K562 (cell line): ENCODE measurements at regions not wholly inside any gene's neighbourhood (a gene's known extent, or its start where the extent isn't known, plus 50 kb on each side); places are given as distances from the start of the nearest gene placed in this dataset.
A peak's percentile ranks its signal among the peaks of the same experiment; 100 is the strongest.

Source experiments
- CEBPB ChIP-seq: fragments of 450-650 bp; IDR thresholded peaks from 2 replicates; pipeline ENCODE4 v1.6.1; 2016; ENCODE audit warnings: missing genetic modification characterization, missing compliant biosample characterization
- NR4A1 ChIP-seq, 2 experiments: fragments of 250-450 bp in 1 of 2; fragments of 450-650 bp in 1 of 2; sonication (Bioruptor Pico) in 1 of 2; IDR thresholded peaks; 2 replicates each; pipeline versions ENCODE4 v1.4.0 to v1.6.1; 2016 to 2020; ENCODE audit warnings: mild to moderate bottlenecking in 2 of 2, missing compliant biosample characterization in 1 of 2, missing genetic modification characterization in 1 of 2, moderate library complexity in 1 of 2
- SIN3B ChIP-seq: fragments of 450-650 bp; IDR thresholded peaks from 2 replicates; pipeline ENCODE4 v1.6.1; 2017; ENCODE audit warnings: low read depth, mild to moderate bottlenecking, moderate library complexity
- TCF7L2 ChIP-seq: fragments of 150-350 bp; IDR thresholded peaks from 2 replicates; pipeline ENCODE4 v1.6.1; 2016; ENCODE audit warnings: low read depth, mild to moderate bottlenecking, low read length, moderate library complexity
- TCFL5 ChIP-seq: fragments of 250-450 bp; sonication (Bioruptor Pico); conservative IDR thresholded peaks from 2 replicates; pipeline ENCODE4 v1.6.1; 2021; ENCODE audit warnings: mild to moderate bottlenecking, moderate library complexity, matching md5 sums
- TF ChIP-seq, protein P1 (sequence below), 2 experiments: IDR thresholded peaks in 1 of 2; conservative IDR thresholded peaks in 1 of 2; 2 replicates each; pipeline ENCODE4 v1.6.1; 2016; ENCODE audit warnings: low read depth in 2 of 2, mild to moderate bottlenecking in 1 of 2, missing compliant biosample characterization in 1 of 2, missing genetic modification characterization in 1 of 2, moderate library complexity in 1 of 2
- TF ChIP-seq, protein P2 (sequence below), 2 experiments: fragments of 450-650 bp; formaldehyde crosslinking in 1 of 2; IDR thresholded peaks; 2 replicates each; pipeline versions ENCODE4 v1.4.0 to v1.6.1; 2014 to 2020; ENCODE audit warnings: mild to moderate bottlenecking in 2 of 2, borderline replicate concordance in 1 of 2, low read depth in 1 of 2
- TF ChIP-seq, protein P3 (sequence below): sonication (generic); formaldehyde crosslinking; IDR thresholded peaks from 2 replicates; pipeline ENCODE4 v1.8.0; 2022; ENCODE audit warnings: mild to moderate bottlenecking, missing genetic modification reagents
- TF ChIP-seq, protein P4 (sequence below): fragments of 250-450 bp; sonication (Bioruptor Pico); IDR thresholded peaks from 2 replicates; pipeline ENCODE4 v1.8.0; 2021; ENCODE audit warnings: mild to moderate bottlenecking, moderate library complexity

DNA sequence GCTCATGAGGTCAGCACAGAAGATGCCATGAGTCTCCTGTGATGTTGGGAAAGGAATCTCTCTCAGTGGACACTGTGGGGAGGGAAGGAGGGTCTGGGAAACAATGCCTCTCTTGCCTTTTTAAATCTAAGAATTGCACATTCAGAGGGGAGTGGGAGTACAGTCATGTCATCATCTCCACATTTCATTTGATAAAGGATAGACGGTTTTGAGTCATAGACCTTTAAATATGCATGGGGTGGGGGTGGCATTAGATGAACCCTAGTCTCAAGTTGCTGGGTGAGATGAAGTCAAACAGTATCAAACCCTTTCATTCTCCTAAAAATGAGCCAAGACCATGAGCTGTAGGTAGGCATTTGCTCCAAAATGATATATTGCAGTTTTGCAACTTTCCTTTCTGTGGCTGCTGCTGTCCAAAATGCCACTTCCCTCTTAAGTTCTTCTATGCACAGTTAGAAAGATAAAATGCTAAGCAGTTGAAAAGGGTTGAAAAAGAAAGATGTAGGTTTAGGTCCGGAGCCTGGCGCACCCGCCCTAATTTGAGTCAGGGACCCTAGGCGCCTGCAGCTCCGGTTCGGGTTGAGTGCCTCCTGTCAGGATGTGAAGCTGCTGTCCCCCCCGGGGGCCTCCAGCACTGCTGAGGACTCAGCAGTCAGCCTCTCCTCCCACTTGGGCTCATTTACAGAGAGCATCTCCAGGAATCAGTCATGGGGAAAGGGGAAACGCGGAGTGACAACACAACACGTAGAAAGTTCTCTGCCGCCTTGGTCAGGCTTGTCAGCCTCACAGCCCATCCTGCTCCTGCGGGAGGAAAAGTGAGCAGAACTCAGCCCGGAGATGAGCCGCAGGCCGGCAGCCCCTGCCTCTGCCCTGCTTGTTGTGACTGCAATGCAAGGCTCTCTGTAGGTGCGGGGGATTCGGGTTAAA is 479.3 kb upstream of the RUNX1 start (continued):
- TF ChIP-seq, protein P1, sequence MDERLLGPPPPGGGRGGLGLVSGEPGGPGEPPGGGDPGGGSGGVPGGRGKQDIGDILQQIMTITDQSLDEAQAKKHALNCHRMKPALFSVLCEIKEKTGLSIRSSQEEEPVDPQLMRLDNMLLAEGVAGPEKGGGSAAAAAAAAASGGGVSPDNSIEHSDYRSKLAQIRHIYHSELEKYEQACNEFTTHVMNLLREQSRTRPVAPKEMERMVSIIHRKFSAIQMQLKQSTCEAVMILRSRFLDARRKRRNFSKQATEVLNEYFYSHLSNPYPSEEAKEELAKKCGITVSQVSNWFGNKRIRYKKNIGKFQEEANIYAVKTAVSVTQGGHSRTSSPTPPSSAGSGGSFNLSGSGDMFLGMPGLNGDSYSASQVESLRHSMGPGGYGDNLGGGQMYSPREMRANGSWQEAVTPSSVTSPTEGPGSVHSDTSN (CRISPR knock-in tag; IDR thresholded peaks at IDR 0.05; ENCODE audit: low read depth), result no peak
- TF ChIP-seq, protein P1 (tag; conservative IDR thresholded peaks at IDR 0.05; ENCODE audit: low read depth), result 0 out of 2 replicates have a peak, but pooled peaks have one; percentile 31
- TF ChIP-seq SIN3B (no peak), CEBPB (peak; percentile 55; the same call in 1 of the 2 replicates), TCFL5 (CRISPR knock-in tag) (no peak), NR4A1 (CRISPR knock-in tag; IDR thresholded peaks at IDR 0.05) (no peak), NR4A1 (tag; IDR thresholded peaks at IDR 0.05) (0 out of 2 replicates have a peak, but pooled peaks have one; percentile 46), TCF7L2 (no peak)
- TF ChIP-seq, protein P2, sequence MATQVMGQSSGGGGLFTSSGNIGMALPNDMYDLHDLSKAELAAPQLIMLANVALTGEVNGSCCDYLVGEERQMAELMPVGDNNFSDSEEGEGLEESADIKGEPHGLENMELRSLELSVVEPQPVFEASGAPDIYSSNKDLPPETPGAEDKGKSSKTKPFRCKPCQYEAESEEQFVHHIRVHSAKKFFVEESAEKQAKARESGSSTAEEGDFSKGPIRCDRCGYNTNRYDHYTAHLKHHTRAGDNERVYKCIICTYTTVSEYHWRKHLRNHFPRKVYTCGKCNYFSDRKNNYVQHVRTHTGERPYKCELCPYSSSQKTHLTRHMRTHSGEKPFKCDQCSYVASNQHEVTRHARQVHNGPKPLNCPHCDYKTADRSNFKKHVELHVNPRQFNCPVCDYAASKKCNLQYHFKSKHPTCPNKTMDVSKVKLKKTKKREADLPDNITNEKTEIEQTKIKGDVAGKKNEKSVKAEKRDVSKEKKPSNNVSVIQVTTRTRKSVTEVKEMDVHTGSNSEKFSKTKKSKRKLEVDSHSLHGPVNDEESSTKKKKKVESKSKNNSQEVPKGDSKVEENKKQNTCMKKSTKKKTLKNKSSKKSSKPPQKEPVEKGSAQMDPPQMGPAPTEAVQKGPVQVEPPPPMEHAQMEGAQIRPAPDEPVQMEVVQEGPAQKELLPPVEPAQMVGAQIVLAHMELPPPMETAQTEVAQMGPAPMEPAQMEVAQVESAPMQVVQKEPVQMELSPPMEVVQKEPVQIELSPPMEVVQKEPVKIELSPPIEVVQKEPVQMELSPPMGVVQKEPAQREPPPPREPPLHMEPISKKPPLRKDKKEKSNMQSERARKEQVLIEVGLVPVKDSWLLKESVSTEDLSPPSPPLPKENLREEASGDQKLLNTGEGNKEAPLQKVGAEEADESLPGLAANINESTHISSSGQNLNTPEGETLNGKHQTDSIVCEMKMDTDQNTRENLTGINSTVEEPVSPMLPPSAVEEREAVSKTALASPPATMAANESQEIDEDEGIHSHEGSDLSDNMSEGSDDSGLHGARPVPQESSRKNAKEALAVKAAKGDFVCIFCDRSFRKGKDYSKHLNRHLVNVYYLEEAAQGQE (IDR thresholded peaks at IDR 0.05; ENCODE audit: borderline replicate concordance), result no peak
- TF ChIP-seq, protein P2 (CRISPR knock-in tag; IDR thresholded peaks at IDR 0.05; ENCODE audit: low read depth), result no peak
- TF ChIP-seq, protein P3, sequence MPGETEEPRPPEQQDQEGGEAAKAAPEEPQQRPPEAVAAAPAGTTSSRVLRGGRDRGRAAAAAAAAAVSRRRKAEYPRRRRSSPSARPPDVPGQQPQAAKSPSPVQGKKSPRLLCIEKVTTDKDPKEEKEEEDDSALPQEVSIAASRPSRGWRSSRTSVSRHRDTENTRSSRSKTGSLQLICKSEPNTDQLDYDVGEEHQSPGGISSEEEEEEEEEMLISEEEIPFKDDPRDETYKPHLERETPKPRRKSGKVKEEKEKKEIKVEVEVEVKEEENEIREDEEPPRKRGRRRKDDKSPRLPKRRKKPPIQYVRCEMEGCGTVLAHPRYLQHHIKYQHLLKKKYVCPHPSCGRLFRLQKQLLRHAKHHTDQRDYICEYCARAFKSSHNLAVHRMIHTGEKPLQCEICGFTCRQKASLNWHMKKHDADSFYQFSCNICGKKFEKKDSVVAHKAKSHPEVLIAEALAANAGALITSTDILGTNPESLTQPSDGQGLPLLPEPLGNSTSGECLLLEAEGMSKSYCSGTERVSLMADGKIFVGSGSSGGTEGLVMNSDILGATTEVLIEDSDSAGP (CRISPR knock-in tag), result no peak
- TF ChIP-seq, protein P4, sequence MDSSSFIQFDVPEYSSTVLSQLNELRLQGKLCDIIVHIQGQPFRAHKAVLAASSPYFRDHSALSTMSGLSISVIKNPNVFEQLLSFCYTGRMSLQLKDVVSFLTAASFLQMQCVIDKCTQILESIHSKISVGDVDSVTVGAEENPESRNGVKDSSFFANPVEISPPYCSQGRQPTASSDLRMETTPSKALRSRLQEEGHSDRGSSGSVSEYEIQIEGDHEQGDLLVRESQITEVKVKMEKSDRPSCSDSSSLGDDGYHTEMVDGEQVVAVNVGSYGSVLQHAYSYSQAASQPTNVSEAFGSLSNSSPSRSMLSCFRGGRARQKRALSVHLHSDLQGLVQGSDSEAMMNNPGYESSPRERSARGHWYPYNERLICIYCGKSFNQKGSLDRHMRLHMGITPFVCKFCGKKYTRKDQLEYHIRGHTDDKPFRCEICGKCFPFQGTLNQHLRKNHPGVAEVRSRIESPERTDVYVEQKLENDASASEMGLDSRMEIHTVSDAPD, result no peak
